ENCODE measurements at regions not wholly inside any gene's neighbourhood (a gene's known extent, or its start where the extent isn't known, plus 50 kb on each side); places are given as distances from the start of the nearest gene placed in this dataset.

DNA sequence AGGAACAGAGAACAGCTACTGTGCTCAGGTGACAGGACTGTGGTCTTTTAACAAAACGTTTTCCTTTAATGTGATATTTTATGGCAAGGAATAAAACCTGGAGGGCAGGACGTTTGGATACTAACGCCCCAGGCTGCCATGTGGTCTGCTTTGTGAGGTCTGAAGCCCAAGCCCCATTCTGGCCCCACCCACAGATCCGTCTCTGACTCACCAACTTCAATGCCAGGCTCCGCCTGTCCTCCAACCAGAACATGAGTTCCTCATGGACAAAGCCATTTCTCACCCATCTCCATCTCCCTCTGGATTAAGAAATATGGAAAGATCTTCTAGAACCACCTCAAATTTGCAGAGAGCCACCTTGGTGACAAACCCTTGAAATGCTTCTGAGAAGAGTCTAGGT lies 148.8 kb downstream of the CRYBB2 start:
- peak; percentile 10 for DNase-seq

DNA sequence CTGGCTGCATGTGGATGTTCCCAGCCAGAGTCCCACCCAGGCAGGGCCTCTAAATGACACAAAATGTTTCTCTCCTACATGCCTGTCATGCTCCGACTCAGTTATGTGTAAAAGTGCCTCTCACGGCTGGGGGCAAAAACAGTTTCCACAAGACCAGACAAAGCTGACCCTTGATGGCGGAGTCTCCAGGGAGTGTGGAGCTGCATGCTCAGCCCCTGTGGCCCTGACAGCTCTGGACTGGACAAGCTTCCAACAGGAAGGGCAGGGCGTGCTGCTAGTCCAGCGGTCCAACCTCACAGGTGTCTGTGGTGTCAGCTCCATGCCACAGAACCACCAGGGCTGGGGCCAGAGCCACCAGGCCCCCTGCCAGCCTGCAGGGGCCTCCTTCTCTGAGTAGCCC lies 149.6 kb downstream of the CRYBB2 start:
- no peak for DNase-seq

DNA sequence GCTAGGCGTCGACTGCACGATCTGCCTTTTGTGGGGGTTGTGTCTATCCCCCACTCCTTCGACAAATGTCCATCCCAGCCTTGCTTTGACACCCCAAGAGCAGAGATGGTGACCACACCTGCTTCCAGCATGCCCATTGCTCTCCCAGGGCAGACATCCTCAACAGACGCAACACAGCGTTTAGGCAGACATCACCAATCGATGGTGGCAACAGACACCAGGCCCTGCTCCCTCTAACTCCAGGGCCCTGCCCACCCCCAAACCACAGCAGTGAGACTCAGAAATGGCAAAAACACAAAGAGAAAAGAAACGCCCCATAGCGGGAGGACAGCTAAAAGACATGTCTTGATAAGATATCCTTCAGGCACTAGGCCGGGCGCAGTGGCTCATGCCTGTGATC lies 150.9 kb downstream of the CRYBB2 start:
- DNase-seq, result no peak

DNA sequence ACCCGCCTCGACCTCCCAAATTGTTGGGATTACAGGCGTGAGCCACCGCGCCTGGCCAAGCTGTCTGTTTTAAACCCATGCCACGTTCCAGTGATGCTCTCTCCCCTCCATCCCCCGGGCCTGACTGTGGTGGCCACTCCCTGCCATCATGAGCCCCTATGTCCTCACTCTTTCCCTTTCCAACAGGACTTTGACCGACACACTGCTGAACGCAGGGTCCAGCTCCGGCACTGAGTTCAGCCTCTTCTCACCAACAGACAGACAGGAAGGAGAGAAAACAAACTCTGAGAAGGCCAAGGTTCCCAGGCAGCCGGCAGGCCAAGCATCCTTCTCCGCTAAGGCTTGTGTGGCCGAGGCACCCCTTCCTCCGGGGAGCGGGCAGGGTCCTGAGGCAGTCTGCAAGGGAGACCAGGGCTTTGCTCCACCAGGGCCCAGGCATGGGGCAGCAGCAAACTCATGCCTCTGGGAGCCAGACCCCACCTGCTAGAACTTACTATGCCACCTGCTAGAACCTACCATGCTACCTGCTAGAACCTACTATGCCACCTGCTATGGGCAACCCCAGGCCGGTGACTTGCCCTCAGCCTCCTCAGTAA lies 152.7 kb downstream of the CRYBB2 start:
- DNase-seq, result no peak

DNA sequence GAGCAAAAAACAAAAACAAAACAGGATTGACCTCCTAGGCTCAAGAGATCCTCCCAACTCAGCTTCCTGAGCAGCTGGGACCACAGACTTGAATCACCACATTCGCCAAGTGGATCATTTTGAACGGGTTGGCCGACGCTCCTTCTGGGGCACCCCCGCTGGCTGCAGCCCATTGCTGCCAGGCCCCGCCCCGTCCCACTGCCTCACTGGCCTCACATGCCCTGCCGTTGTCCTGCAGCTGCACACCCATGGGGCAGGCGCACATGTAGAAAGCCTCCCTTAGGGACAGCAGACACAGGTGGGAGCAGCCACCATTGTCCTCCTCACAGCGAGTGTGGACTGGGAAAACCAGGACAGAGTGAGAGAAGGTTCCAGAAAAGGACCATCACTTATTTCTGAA lies 154.5 kb downstream of the CRYBB2 start:
- DNase-seq, result no peak

DNA sequence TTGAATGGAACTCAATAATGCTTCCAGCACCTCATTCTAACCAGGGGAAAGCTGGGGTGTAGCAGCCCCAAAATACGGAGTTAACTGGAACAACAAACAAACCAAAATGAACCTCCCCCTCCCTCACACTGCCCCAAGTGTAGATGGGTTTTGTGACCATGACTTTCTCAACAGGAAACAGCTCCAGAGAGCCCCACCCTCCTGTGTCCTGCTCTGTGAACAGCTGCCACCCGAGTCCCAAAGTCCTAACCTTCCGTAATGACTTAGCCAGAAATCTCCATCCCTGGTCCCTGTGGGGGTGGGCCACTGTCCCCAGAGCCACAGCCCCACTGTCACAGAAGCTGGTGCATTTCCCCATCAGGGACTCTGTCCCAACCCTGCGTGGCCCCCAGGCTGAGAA lies 155.4 kb downstream of the CRYBB2 start:
- DNase-seq, result no peak

DNA sequence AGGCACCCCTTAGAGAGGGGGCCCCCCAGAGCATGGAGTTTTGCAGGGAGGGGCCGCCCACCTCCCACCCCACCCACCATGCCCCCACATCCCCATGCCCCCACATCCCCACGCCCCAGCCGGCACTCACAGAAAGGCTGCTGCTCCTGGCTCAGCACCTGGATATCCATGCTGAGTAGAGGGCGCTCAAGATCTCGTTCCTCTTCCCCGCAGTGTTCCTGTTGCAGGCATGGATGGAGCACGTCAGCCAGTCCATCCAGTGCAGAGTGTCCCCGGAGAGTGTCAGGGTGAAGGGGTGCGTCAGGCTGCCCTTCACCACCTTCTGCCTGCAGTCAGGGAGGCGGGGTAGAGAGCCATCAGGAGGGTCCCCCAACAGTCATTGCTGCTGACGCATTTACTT lies 156.2 kb downstream of the CRYBB2 start:
- no peak for DNase-seq

DNA sequence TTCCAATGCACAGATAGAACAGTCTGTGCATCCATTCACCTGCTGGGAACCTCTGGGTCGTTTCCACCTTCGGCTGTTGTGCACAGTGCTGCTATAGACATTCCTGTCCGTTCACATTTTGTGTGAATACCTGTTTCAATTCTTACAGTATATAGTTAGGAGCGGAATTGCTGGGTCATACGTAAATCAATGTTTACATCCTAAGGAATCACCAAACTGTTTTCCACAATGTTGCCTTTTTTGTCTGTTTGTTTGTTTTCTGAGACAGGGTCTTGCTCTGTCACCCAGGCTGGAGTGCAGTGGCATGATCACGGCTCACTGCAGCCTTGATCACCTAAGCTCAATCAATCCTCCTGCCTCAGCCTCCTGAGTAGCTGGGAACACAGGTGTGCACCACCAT lies 158.3 kb downstream of the CRYBB2 start:
- no peak for DNase-seq

DNA sequence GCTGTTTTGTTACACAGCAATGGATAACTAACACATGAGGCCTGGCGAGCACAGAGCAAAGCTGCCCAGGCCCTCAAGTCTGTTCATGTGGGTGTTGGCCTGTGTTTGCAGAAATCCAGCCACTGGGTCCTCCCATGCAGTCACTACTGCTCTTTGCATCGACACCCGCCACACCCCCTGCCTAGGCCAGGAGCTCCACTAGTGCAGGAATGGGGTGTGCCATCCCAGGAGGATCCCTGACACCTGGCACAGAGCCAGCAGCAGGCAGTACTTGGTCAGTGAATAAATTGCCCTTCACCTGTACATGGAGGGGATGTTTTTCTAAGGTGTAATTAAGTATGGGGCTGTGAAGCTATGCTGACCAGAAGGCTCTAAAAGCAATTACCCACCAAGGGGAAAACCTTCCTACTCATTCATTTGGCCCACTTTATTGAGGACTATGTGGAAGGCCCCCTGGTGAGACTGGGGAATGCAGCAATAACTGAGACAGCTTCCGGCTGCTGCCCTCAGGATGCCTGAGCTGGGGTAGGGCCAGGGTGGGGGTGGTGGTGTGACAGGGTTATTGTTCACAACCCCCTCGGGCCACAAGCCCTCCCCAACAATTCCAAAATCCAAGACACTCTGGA lies 160.8 kb downstream of the CRYBB2 start:
- DNase-seq, result no peak

DNA sequence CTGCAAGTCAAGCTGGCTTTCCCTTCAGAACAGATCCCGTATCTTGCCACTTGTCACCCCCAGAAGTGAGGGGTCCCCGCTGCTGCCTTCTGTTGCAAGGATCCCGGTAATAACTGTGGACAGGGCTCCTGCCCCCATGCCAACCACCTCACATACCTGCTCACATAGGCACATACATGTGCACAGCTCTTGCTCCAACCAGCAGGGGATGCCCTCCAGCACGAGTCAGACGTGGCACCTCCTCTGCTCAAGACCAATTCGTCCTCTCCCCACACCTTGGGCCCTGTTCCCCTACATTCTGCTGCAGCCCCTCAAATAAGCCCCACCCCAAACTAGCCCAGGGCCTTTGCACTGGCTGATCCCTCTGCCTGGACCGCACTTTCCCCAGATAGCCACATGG lies 163.3 kb downstream of the CRYBB2 start:
- no peak for DNase-seq

DNA sequence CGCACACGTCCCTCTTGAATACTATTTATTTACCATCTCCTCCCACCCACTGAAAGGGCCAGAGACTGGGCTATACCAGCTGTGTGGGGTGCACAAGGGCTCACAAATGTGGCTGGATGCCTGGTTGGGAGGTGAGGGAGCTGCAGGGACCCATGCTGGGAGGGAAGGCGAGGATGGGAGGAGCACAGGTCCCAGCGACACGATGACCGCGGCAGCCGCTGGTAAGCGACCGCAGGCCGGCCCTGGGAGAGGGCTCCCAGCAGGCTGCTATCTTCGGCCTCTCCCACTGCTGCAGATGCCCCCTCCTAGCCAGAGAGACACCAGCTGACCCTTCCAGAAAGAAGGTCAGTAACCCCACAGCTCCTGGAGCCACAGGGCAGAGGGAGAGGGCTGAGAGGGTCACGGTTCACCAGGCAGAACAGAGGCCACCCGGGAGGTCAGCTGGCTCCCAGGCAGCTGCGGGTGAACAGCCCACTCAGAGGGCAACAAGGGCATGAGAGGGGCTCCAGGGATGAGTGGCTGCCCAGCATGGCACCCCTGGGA lies 163.9 kb downstream of the CRYBB2 start:
- DNase-seq, result no peak

DNA sequence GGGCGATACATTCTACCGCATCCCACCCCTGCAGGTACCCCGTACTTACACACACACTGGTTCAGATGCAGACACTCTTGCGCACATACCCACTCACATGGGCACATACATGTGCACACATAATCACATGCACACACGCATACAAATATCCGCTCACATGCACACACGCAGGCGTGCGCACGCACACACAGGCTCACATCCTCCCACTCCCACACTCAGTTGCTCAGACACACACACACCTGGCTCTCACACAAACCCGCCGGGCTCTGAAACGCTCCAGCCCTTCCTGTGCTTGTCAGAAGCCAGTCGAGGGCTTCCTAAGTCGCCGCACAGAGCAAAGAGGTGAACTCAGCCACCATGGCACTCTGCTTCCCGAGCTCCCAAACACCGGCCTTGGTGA lies 164.5 kb downstream of the CRYBB2 start:
- DNase-seq, result no peak

DNA sequence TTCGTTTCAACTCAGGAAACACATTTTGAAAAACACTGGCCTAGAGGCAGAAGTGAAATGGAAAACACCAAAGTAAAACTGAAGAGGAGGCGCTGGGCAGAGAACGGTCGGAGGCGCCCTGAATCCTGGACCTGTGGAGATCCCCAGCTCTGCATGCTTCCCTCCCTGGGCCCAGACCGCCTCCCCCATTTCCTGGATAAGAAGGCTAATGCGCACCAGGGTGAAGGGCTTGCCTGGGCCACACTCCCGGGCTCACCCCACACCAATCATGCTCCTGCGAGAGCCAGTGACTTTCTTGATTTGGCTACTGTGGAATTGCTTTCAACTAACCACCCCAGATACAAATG lies 167.1 kb downstream of the CRYBB2 start:
- no peak for DNase-seq

DNA sequence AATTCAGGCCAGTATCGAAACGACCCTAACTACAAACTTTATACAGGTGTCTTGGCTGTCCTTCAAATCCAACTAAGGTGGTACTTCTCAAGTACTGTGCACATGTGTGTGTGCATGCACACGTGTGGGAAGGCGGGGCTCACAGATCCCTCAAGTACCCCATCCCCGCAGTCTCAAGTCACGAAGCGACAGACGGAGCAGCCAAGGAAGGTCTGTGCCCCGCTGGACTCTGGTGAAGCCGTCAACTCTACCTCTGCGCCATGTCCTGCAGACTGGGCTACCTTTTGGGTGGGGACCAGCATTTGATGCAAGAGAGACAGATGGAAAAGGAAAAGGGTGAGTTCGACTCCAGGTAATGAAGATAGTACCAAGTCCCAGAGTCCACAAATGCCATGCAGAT lies 169.0 kb downstream of the CRYBB2 start:
- no peak for DNase-seq

DNA sequence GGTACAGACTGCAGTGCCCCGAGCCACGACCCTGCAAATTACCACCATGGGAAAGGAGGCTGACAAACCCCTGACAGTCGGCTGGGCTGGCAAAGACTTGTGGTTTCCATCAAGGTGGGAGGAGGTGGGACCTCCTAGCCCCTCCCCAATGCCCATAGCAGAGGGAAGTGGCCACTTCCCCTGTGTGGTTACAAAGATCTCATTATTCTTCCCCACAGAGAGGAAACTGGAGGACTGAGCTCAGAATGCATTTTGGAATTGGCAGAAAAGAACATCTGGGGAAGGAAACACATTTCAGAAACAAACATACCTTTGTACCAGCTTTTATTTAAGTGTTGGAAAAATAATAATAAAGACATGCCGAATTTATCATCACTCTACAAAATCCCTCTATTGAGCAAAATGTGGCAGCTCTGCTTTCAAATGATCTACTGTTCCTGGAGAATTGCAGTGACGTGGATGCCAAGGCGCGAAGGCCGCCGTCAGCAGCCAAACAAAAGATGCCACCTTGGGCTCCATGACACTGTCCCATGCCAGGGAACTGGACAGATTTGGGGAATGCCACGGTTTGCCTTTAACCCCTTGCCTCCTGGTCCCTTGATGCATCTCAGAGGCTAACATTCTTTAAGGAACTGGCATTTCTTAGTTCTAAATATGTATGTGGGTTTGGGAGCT lies 169.6 kb downstream of the CRYBB2 start:
- no peak for DNase-seq

DNA sequence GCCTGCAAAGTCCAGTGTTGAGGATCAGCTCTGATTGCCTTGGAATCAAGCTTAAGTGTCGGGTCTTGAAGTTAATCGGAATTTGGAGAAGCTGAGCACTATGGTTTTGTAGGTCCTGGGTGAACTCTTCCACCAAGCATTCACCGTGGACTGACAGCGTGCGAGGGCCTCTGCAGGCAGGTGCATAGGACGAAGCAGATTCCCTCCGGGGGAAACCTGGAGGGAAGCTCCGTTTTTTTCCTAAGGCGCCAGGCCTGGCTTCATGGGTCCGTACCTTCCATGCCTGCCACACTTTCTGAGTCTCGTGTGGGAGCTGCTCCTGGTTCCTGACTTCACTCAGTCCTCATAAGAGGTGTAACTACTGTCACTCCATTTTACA lies 170.1 kb downstream of the CRYBB2 start:
- no peak for DNase-seq

DNA sequence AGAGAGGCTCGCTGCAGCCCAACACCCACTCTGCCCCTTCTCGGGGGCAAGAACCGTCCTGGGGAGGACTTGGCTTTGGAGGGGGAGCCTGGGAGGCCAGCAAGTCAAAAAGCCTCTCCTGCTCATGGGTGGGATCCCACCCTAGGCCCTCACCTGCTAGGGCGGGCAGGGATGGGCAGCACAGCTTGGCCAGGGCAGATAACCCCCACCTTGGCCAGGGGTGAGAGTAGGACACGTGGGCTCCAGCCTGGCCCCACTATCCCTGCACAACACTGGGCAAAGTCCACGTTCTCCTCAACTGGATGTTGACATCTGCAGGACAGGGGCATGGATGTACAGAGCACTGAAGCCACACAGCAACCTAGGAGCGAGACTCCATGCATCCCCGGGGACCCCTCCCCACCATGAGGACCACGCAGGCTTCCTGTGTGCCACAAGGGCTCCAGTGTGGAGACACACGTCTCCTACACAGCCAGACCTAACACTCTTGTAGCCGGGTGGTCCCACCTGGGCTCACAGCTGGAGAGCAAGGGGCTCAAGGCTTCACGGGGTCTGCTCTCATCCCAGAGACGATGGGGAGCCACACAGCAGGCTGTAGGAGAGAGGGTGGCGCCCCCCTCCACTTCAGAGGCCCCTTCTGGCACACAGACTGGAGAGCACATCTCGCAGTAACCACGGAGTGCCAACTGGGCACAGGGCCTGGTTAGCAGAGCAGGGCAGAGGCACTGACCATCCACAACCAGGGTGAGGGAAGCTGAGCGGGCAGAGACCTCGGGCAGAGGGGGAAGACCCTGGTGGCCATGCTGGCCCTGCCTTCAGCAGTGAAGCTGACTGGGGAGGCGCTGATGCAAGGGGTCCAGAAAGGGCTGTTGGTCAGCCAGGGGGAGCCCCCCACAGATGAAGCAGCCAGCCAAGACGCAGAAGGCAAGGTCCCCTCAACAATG lies 171.1 kb downstream of the CRYBB2 start:
- DNase-seq, result no peak

DNA sequence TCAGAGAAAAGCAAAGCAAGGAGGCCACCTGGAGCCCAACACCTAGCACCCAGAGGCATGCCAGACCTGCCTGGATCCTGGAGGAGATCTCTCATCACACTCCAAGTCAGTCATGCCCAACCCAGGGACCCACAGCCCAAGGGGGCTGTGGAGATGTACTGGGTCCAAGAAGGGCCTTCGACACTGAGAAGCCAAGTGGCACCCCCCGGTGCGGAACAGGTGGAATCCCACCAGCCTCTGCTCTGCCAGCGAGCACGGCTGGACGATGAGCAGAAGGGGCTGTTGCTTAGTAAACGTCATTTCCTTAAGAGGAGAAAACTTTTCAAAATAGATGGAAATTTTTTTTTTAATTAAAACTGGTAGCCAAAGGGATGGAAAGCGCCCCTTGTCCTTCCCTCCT lies 171.9 kb upstream of the GRK3 start:
- no peak for DNase-seq

DNA sequence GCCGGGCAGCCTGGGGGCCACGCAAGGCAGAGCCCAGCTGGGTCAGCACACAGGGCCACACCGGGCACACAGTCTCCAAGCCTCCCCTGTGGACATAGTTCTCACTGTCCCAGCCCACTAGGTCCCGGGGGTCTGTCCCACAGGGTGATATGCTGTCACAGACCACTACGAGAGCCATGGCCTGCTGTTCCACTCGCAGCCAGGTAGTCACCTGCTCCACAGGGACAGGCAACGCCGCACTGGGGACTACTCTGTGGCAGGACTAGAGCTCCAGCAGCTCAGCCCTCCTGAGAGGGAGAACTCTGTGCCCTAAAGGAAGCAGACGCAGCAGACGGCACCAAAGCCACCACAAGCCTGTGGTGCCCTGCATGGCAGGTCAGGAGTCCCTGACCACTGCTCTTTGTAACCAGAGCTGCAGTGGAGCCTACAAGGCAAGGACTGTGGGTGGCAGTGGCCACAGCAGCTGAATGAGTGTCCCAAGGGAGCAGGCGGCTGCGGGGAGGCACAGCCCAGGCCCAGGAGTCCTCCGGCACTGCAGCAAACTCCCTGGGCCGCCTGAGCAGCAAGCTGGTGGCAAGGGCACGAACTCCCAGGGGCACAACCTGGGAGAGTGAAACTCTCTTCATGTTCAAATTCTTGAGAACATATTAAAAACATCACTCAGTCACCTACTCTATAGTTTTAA lies 171.2 kb upstream of the GRK3 start:
- DNase-seq, result no peak

DNA sequence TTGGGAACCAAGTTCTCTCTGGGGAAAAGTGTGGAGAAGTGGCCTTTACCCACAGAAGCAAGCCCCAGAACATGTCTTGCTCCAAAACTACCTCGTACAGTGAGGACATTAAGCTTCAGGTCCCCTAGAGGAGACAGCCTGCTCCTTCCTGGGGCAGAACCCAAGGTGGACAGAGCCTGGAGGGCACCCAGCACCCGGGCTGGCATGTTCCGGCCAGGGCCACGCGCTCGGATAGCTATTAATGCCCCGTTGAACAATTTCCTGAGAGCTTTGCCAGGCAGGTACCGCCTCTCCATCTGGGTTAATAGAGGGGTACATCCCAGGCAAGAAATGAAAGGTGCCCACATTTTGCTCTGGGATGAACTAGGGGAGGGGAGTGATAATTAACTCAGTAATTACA lies 169.0 kb upstream of the GRK3 start:
- DNase-seq, result no peak

DNA sequence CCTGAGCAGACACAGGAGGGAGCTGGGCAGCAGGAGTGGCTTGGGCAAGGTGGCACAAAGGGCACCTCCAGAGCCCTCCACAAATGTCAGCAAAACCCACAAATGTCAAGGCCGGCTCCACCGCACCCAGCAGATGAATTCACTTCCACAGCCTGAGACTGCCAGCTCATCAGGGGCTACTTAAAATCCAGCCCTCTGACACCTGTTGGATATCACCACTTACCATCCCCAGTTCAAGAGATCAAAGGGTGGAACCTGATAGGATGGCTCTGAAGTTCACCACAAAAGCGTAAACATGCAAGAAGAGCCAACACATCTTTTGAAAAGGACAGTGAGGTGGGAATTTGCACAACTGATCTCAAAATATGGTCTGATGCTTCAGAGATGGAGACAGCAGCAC lies 168.6 kb upstream of the GRK3 start:
- no peak for DNase-seq

DNA sequence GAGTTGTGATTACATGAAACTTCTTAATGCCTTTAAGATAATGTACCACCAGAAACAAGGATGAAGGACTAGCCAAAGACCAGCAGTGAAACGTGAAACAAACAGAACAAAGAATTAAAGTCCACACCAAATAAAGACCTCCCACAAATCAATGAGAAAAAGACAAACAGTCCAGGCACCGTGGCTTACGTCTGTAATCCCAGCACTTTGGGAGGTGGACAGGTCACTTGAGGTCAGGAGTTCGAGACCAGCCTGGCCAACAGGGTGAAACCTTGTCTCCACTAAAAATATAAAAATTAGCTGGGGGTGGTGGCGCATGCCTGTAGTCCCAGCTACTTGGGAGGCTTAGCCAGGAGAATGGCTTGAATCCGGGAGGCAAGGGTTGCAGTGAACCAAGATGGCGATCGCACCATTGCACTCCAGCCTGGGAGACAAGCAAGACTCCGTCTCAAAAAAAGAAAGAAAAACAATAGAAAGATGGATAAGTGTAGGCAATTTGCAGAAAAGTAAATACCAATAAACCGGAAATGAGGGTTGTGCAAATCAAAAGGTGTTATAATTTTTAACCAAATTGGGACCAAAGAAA lies 167.8 kb upstream of the GRK3 start:
- no peak for DNase-seq

DNA sequence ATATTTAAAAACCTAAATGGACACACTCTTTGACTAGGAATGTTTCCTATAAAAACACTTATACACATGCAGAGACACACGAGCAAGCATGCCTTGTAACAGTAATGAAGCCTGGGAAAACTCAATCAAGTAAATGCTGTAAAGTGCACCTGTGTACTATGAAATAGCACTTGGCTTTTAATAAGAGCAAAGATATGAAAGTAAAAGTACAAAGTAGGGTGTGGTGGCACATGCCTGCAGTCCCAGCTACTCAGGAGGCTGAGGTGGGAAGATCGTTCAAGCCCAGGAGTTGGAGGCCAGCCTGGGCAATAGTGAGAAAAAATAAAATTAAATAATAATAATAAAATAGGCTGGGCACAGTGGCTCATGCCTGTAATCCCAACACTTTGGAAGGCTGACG lies 166.9 kb upstream of the GRK3 start:
- no peak for DNase-seq

Measured in HCEC 1CT (cell line).